KMS-11 (cell line): ENCODE measurements at regions not wholly inside any gene's neighbourhood (a gene's known extent, or its start where the extent isn't known, plus 50 kb on each side); places are given as distances from the start of the nearest gene placed in this dataset.
"Not testable (repeated sequence)": the region's sequence is repeated elsewhere in the genome, so short reads cannot be mapped to it uniquely, and the experiment has no call there.

ENCODE experiments used
- H2AFZ ChIP-seq: fragments of 200-600 bp; sonication (generic); 2 replicates; pipeline ENCODE4 v1.6.1; 2016; ENCODE audit warnings: antibody characterized with exemption, mixed run types, low read depth
- H3K27ac ChIP-seq: fragments of 200-600 bp; sonication (generic); 2 replicates; pipeline ENCODE4 v1.6.1; 2016; ENCODE audit warnings: mild to moderate bottlenecking, mixed run types
- H3K27me3 ChIP-seq: fragments of 200-600 bp; sonication (generic); 2 replicates; pipeline ENCODE4 v1.6.1; 2017; ENCODE audit warnings: mild to moderate bottlenecking, low read depth, mixed run types, moderate library complexity; ENCODE audit not compliant: insufficient read depth
- H3K36me3 ChIP-seq: fragments of 200-600 bp; sonication (generic); 2 replicates; pipeline ENCODE4 v1.6.1; 2017; ENCODE audit warnings: mild to moderate bottlenecking, mixed run types; ENCODE audit not compliant: insufficient read depth
- H3K4me1 ChIP-seq: fragments of 200-600 bp; sonication (generic); 2 replicates; pipeline ENCODE4 v1.6.1; 2016; ENCODE audit warnings: mild to moderate bottlenecking, low read depth, mixed run types; ENCODE audit not compliant: poor library complexity, severe bottlenecking
- H3K4me2 ChIP-seq: fragments of 200-600 bp; sonication (generic); 2 replicates; pipeline ENCODE4 v1.7.0; 2016; ENCODE audit warnings: mild to moderate bottlenecking, mixed run types
- H3K4me3 ChIP-seq: fragments of 200-600 bp; sonication (generic); IDR thresholded peaks from 2 replicates; pipeline ENCODE4 v1.6.1; 2017; ENCODE audit warnings: low read depth, low read length, mixed read lengths; ENCODE audit not compliant: insufficient read depth
- H3K79me2 ChIP-seq: fragments of 200-600 bp; sonication (generic); 2 replicates; pipeline ENCODE4 v1.6.1; 2016; ENCODE audit warnings: low read depth, mixed run types; ENCODE audit not compliant: insufficient read depth
- H3K9ac ChIP-seq: fragments of 200-600 bp; sonication (generic); 2 replicates; pipeline ENCODE4 v1.6.1; 2016; ENCODE audit warnings: mild to moderate bottlenecking, mixed run types
- H4K20me1 ChIP-seq: fragments of 200-600 bp; sonication (generic); 2 replicates; pipeline ENCODE4 v1.6.1; 2016; ENCODE audit warnings: mild to moderate bottlenecking, mixed run types; ENCODE audit not compliant: insufficient read depth
- TF ChIP-seq, protein P1 (sequence below): fragments of 200-600 bp; sonication (generic); conservative IDR thresholded peaks from 2 replicates; pipeline ENCODE4 v1.6.1; 2017; ENCODE audit warnings: low read depth, mild to moderate bottlenecking, antibody characterized with exemption, low read length, moderate library complexity, mixed read lengths

DNA sequence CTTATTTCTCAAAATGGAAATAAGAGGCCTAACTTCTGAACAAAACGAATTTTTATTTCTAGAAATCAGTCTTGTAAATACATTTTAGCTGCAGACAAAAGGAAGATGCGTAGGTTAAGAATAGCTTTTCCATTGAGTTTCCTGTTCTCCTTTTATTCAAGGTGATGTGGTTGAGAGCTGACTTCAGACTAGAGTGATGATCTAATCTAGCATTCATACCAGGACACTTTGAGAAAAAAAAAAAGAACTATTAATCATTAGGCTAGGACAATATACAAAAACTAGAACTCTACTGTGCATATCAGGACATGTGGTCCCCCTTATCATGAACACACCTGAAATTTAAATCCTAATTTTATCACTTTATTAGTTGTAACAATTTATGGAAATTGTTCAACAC lies 884.5 kb upstream of the EPHA5 start:
- H3K27ac ChIP-seq: no peak overlapping the region
- no peaks in the 10 kb centered on the region for H3K4me1 ChIP-seq
- TF ChIP-seq, protein P1, sequence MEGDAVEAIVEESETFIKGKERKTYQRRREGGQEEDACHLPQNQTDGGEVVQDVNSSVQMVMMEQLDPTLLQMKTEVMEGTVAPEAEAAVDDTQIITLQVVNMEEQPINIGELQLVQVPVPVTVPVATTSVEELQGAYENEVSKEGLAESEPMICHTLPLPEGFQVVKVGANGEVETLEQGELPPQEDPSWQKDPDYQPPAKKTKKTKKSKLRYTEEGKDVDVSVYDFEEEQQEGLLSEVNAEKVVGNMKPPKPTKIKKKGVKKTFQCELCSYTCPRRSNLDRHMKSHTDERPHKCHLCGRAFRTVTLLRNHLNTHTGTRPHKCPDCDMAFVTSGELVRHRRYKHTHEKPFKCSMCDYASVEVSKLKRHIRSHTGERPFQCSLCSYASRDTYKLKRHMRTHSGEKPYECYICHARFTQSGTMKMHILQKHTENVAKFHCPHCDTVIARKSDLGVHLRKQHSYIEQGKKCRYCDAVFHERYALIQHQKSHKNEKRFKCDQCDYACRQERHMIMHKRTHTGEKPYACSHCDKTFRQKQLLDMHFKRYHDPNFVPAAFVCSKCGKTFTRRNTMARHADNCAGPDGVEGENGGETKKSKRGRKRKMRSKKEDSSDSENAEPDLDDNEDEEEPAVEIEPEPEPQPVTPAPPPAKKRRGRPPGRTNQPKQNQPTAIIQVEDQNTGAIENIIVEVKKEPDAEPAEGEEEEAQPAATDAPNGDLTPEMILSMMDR: no peak
- H3K9ac ChIP-seq: no peak overlapping the region
- H3K36me3 ChIP-seq: no peaks in the 10 kb centered on the region
- H3K4me2 ChIP-seq: no peak overlapping the region
- H4K20me1 ChIP-seq: no peaks in the 10 kb centered on the region
- no peaks in the 10 kb centered on the region for H3K79me2 ChIP-seq
- no peaks in the 10 kb centered on the region for H3K27me3 ChIP-seq
- H3K4me3 ChIP-seq: no peak overlapping the region
- H2AFZ ChIP-seq: no peak overlapping the region

- H3K79me2 ChIP-seq, H4K20me1 ChIP-seq, H3K4me2 ChIP-seq, H3K27me3 ChIP-seq, H3K27ac ChIP-seq, H3K36me3 ChIP-seq, H3K9ac ChIP-seq, H2AFZ ChIP-seq, H3K4me3 ChIP-seq, H3K4me1 ChIP-seq: not testable (repeated sequence)
Measured at GRCh38 chr4:66545301-66545700, 875.0 kb upstream of the EPHA5 start.

GRCh38 chr4:66544281-66544680 lies 874.0 kb upstream of the EPHA5 start:
- Histone ChIP-seq H4K20me1 (no peaks in the 10 kb centered on the region), H3K36me3 (no peaks in the 10 kb centered on the region), H3K4me2 (no peak overlapping the region), H3K79me2 (no peaks in the 10 kb centered on the region), H2AFZ (no peak overlapping the region), H3K27ac (no peak overlapping the region), H3K27me3 (no peaks in the 10 kb centered on the region), H3K9ac (no peak overlapping the region), H3K4me3 (no peak overlapping the region), H3K4me1 (no peaks in the 10 kb centered on the region)
- TF ChIP-seq, protein P1: no peak

DNA sequence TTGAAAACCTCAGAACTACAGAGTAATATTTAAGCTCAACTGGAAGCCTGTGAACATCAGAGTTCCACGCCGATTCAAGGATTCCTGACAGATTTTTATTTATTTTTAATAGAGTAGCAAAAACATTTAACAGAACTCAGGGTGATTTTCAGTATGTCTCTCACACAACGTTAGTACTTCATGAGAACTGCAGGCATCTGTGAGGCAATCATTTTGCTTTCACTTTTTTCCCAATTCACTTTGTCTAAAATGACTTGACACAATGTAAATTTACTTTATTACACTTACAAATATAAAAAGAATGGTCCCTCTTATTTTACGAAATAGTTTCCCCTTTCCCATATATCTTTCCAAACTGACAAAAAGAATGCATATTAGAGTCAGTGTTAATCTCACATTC lies 869.5 kb upstream of the EPHA5 start:
- no peaks in the 10 kb centered on the region for H3K4me1 ChIP-seq
- no peak overlapping the region for H3K27ac ChIP-seq
- no peak overlapping the region for H3K4me3 ChIP-seq
- no peaks in the 10 kb centered on the region for H3K36me3 ChIP-seq
- H3K9ac ChIP-seq: no peak overlapping the region
- H3K79me2 ChIP-seq: no peaks in the 10 kb centered on the region
- TF ChIP-seq, protein P1: no peak
- no peaks in the 10 kb centered on the region for H3K27me3 ChIP-seq
- no peaks in the 10 kb centered on the region for H4K20me1 ChIP-seq
- H2AFZ ChIP-seq: no peak overlapping the region
- H3K4me2 ChIP-seq: no peak overlapping the region

DNA sequence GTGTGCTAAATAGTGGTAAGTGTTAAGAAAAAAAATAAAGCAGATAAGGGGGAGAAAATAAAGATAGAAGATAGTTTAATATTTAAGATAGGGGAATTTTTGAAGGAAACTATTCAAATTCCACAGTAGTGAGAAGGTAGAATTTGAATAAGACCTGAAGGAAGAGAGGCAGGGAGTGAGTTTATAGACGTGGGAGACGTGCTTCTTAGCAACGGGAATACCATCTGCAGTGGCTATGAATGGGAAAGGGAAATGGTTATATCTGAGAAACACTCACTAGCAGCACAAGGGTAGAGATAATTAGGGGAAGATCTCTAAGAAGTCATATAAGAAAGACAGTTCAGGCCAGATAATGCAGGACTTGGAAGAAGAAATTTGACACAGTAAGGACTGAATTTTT lies 854.5 kb upstream of the EPHA5 start:
- no peaks in the 10 kb centered on the region for H3K27me3 ChIP-seq
- no peak overlapping the region for H3K9ac ChIP-seq
- H3K27ac ChIP-seq: no peak overlapping the region
- H3K4me3 ChIP-seq: no peak overlapping the region
- H3K36me3 ChIP-seq: no peaks in the 10 kb centered on the region
- H2AFZ ChIP-seq: no peak overlapping the region
- TF ChIP-seq, protein P1: no peak
- no peaks in the 10 kb centered on the region for H3K4me1 ChIP-seq
- no peaks in the 10 kb centered on the region for H3K79me2 ChIP-seq
- no peak overlapping the region for H3K4me2 ChIP-seq
- no peaks in the 10 kb centered on the region for H4K20me1 ChIP-seq
